Activated CD8-positive, alpha-beta T cell treated with anti-CD3 and anti-CD28 coated beads, Interleukin-2, amount 10 ng/mL, durations not matched to agents 7 days and 5 days (primary cell): ENCODE measurements at regions not wholly inside any gene's neighbourhood (a gene's known extent, or its start where the extent isn't known, plus 50 kb on each side); places are given as distances from the start of the nearest gene placed in this dataset.

Experiments
- ATAC-seq: fragments of 150-1000 bp; cut with Tn5 transposase; one replicate; pipeline ENCODE4 v1.10.0; 2021; ENCODE audit warnings: moderate library complexity
- CTCF ChIA-PET: fragments of 350-600 bp; sonication (Branson Sonifier 250); formaldehyde crosslinking; loops from one replicate; lab custom pipeline; 2021; ENCODE audit warnings: antibody characterized with exemption; lab: Charles Lee
- POLR2A ChIA-PET: fragments of 350-600 bp; sonication (Branson Sonifier 250); formaldehyde crosslinking; loops from one replicate; lab custom pipeline; 2021; ENCODE audit warnings: antibody characterized with exemption; lab: Charles Lee
- DNase-seq: peaks from one replicate; pipeline ENCODE4 v3.0.0-alpha.2; 2020
- H3K27ac Mint-ChIP-seq: one replicate; pipeline ENCODE4 v1.8.0; 2021; ENCODE audit warnings: mild to moderate bottlenecking, mixed read lengths
- H3K27me3 Mint-ChIP-seq: one replicate; pipeline ENCODE4 v1.8.0; 2021; ENCODE audit warnings: low read depth, mixed read lengths
- H3K36me3 Mint-ChIP-seq: one replicate; pipeline ENCODE4 v1.8.0; 2021; ENCODE audit warnings: low read depth, mixed read lengths
- H3K4me1 Mint-ChIP-seq: one replicate; pipeline ENCODE4 v1.8.0; 2021; ENCODE audit warnings: low read depth, mixed read lengths
- H3K4me3 Mint-ChIP-seq: one replicate; pipeline ENCODE4 v1.8.0; 2021; ENCODE audit warnings: mild to moderate bottlenecking, mixed read lengths
- H3K9me3 Mint-ChIP-seq: one replicate; pipeline ENCODE4 v1.8.0; 2022; ENCODE audit warnings: mixed read lengths; ENCODE audit not compliant: insufficient read depth

DNA sequence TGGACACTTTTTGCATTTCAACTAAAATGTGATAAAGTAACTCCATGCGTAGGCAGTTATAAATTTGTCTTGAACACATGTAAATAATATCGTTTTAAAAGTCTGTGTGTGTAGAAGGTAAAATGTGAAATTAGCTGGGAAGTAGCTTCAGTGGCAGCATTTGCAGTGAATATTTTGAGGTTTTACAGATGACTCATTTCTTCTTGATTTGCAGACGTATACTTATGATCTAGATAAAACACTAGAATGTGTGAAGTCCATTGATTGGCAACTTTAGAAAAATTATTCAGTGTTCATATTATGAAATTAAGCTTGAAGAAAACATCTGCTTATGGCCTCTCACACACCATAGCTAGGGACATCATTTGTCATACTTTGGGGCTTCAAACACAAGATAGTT is 788.6 kb upstream of the NOVA1 start:
- CTCF ChIA-PET: no interaction called here
- DNase-seq: no peak
- Mint-ChIP-seq H3K27me3 (no peaks in the 10 kb centered on the region), H3K4me1 (no peaks in the 10 kb centered on the region), H3K36me3 (no peaks in the 10 kb centered on the region), H3K4me3 (no peak overlapping the region), H3K9me3 (peaks cover 9% of the 10 kb centered on the region), H3K27ac (no peak overlapping the region)
- POLR2A ChIA-PET: no interaction called here
- no peak for ATAC-seq

DNA sequence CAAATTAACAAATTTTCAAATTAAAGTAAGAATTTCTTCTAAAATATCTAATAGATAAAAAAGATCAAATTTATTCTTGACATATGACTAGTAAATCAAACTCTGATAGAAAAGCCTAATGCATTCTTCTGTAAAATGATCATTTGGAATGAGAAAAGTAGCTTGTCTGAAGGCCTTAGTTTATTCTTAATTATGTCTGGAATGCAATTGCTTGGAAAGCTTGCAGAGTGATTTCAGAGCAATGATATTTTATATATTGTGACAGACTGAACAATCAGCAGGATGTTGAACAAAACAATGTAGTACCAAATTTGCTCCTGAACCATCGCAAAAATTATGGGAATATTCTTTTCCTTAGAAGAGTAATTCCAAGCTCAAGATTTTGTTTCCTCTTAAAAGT is 789.6 kb upstream of the NOVA1 start:
- no peaks in the 10 kb centered on the region for H3K36me3 Mint-ChIP-seq
- H3K4me1 Mint-ChIP-seq: no peaks in the 10 kb centered on the region
- no peaks in the 10 kb centered on the region for H3K27me3 Mint-ChIP-seq
- peaks cover 12% of the 10 kb centered on the region for H3K9me3 Mint-ChIP-seq
- ChIA-PET CTCF (no interaction called here), POLR2A (no interaction called here)
- ATAC-seq (no peak), DNase-seq (no peak)
- H3K4me3 Mint-ChIP-seq: no peak overlapping the region
- H3K27ac Mint-ChIP-seq: no peak overlapping the region

DNA sequence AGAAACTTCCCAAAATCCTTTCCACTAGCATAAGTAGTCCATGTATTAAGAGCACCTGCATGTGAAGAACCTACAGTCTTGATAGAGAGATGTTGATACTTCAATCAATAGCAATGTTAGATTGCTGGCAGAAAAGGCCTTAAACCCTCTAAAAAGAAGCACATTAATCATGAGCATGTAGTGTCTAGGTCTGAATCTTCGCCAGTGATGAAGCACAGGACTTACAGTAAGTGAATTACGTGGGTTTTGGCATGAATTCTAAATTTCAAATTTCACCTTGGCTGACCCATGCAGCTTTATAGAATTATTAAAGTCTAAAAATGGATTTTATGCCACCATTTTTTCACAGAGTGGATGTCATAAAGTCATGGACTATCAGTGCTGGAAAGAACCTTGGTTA is 791.6 kb upstream of the NOVA1 start:
- CTCF ChIA-PET: no interaction called here
- no peak overlapping the region for H3K4me3 Mint-ChIP-seq
- no peak for ATAC-seq

DNA sequence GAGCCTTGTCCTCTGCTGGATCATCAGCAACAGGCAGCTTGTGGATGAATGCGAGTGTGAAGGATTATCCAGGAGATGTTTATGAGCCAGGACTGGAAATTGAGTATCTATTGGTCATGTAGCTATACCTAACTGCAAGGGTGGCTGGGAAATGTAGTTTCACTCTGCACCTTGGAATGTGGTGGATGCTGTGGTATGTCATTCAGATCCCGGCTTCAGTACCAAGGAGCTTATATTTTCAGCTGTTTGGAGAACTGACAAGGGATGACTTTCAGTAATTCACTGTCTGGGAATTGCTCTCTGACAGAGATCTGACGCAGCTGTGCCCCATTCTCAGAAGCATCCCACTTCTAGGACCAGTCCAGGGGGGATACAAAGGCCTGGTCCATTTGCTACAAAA is 792.3 kb upstream of the NOVA1 start:
- H3K36me3 Mint-ChIP-seq: no peaks in the 10 kb centered on the region
- no peaks in the 10 kb centered on the region for H3K4me1 Mint-ChIP-seq
- H3K4me3 Mint-ChIP-seq: no peak overlapping the region
- POLR2A ChIA-PET: no interaction called here
- CTCF ChIA-PET: no interaction called here
- DNase-seq (no peak), ATAC-seq (no peak)
- H3K27ac Mint-ChIP-seq: no peak overlapping the region
- H3K9me3 Mint-ChIP-seq: peaks cover 15% of the 10 kb centered on the region
- H3K27me3 Mint-ChIP-seq: no peaks in the 10 kb centered on the region

More for the DNA sequence above, 791.6 kb upstream of the NOVA1 start:
- H3K27me3 Mint-ChIP-seq: no peaks in the 10 kb centered on the region
- H3K4me1 Mint-ChIP-seq: no peaks in the 10 kb centered on the region
- H3K36me3 Mint-ChIP-seq: no peaks in the 10 kb centered on the region
- peaks cover 14% of the 10 kb centered on the region for H3K9me3 Mint-ChIP-seq
- POLR2A ChIA-PET: no interaction called here
- no peak overlapping the region for H3K27ac Mint-ChIP-seq
- no peak for DNase-seq

DNA sequence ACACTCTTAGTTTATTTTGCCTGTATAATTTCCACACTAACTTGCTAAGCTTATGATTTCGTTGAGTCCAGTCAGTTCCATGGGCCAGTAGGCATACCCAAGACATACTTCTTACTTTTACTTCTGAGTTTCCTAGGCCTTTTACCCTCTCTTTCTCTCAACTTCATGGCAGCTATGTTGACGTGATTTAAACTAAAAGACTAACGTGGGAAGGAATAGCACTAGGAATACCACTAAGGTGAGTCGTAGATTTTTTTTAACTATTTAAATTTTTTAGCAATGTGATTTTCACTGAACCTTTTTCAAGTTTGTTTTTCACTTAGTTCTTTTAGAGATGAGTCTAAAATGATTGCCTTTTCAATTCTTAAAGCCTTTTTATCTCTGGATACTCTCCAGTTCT is 793.5 kb upstream of the NOVA1 start:
- ChIA-PET CTCF (no interaction called here), POLR2A (no interaction called here)

DNA sequence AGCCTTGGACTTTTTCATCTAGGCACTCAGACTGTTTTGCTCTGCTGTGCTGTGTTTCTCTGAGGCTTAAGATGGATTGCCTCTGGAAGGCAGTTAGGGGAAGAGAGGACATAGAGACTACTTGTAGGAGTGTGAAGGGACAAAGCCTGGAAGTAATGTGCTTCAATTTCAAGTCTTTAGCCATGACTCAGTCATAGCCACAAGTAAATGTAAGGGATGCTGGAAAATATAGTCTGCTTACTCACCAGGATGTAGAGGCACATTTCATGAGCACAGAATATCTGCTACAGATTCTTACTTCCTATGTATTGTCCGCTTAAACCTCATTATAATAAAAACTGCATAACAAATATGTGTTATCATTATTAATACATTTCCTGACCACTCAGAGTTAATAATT is 794.3 kb upstream of the NOVA1 start:
- CTCF ChIA-PET: no interaction called here
- Mint-ChIP-seq H3K9me3 (peaks cover 15% of the 10 kb centered on the region), H3K27ac (no peak overlapping the region), H3K27me3 (no peaks in the 10 kb centered on the region), H3K4me3 (no peak overlapping the region), H3K36me3 (no peaks in the 10 kb centered on the region), H3K4me1 (no peaks in the 10 kb centered on the region)
- DNase-seq: no peak
- ATAC-seq: no peak
- POLR2A ChIA-PET: no interaction called here

More for the DNA sequence above, 793.5 kb upstream of the NOVA1 start:
- Mint-ChIP-seq H3K27ac (no peak overlapping the region), H3K36me3 (no peaks in the 10 kb centered on the region), H3K4me1 (no peaks in the 10 kb centered on the region), H3K4me3 (no peak overlapping the region), H3K27me3 (no peaks in the 10 kb centered on the region), H3K9me3 (peaks cover 15% of the 10 kb centered on the region)
- DNase-seq: no peak
- ATAC-seq: no peak

GRCh38 chr14:27409944-27410343 is 812.1 kb upstream of the NOVA1 start:
- POLR2A ChIA-PET: no interaction called here
- no peak for DNase-seq
- peaks cover 15% of the 10 kb centered on the region for H3K9me3 Mint-ChIP-seq

DNA sequence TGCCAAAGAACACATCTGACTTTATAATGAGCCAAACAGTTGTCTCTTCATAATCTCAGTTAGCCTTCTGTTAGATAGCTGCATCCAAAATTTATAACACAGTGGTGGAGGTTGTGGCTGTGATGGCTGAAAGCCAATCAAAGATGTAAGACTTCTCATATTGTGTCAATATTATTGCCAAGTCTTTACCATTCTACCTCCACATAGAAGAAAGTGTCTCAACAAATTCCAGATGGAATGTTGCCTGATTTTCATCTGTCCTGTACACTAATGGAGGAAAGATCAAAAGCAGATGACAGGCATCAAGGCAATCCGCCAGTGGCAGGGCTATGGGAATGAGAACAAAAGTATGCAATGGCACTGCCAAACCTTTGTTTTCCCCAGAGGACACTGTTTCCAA is 813.1 kb upstream of the NOVA1 start:
- H3K9me3 Mint-ChIP-seq: peaks cover 17% of the 10 kb centered on the region
- DNase-seq (no peak), ATAC-seq (no peak)
- H3K4me1 Mint-ChIP-seq: no peaks in the 10 kb centered on the region
- ChIA-PET CTCF (no interaction called here), POLR2A (no interaction called here)
- no peak overlapping the region for H3K27ac Mint-ChIP-seq
- H3K27me3 Mint-ChIP-seq: no peaks in the 10 kb centered on the region
- H3K36me3 Mint-ChIP-seq: no peaks in the 10 kb centered on the region
- no peak overlapping the region for H3K4me3 Mint-ChIP-seq

More at GRCh38 chr14:27409944-27410343, 812.1 kb upstream of the NOVA1 start:
- no peaks in the 10 kb centered on the region for H3K27me3 Mint-ChIP-seq
- no peak for ATAC-seq
- H3K4me1 Mint-ChIP-seq: no peaks in the 10 kb centered on the region
- no peaks in the 10 kb centered on the region for H3K36me3 Mint-ChIP-seq
- H3K4me3 Mint-ChIP-seq: no peak overlapping the region
- CTCF ChIA-PET: no interaction called here
- H3K27ac Mint-ChIP-seq: no peak overlapping the region

GRCh38 chr14:27427796-27428195 is 830.0 kb upstream of the NOVA1 start:
- H3K4me1 Mint-ChIP-seq: no peaks in the 10 kb centered on the region
- no peak overlapping the region for H3K27ac Mint-ChIP-seq
- ATAC-seq (no peak), DNase-seq (no peak)
- ChIA-PET POLR2A (no interaction called here), CTCF (no interaction called here)
- no peak overlapping the region for H3K4me3 Mint-ChIP-seq
- H3K27me3 Mint-ChIP-seq: no peaks in the 10 kb centered on the region
- peaks cover 10% of the 10 kb centered on the region for H3K9me3 Mint-ChIP-seq
- no peaks in the 10 kb centered on the region for H3K36me3 Mint-ChIP-seq

DNA sequence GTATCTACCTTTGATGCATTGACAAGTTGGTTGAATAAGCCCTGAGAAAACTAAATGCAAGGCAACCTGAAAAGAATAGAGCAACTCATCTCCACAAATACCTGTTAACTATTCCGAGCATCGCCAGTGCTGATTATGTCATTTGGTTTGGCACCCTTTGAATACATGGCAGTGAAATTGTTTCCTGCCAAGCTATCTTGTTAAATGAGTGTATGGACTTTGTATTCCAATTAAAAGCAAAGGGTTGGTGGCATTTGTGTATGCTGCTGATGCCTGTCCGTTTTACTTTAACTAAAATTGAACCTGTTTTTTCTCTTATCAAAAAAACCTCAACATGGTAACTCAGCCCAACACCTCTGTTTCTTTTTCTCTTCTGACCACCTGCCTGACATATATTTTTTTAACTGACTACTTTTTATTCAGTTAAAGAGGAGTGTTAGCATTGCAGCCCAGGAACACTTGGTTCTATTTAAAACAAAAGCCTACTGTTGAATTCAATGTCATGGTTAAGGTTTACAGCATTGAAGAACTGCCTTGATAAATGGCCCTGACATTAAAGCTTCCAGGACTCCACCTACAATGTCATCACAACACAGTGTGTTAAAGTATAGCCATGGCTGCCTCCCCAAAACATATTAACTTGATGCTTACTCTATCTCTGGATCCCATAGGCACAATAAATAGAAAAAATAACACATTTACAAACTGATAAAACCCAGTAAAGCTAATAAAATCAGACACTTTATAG is 838.3 kb upstream of the NOVA1 start:
- Mint-ChIP-seq H3K27ac (no peak overlapping the region), H3K4me3 (no peak overlapping the region), H3K36me3 (no peaks in the 10 kb centered on the region), H3K4me1 (no peaks in the 10 kb centered on the region), H3K27me3 (no peaks in the 10 kb centered on the region), H3K9me3 (peaks cover 13% of the 10 kb centered on the region)
- POLR2A ChIA-PET: no interaction called here
- DNase-seq: no peak
- CTCF ChIA-PET: no interaction called here
- ATAC-seq: no peak

DNA sequence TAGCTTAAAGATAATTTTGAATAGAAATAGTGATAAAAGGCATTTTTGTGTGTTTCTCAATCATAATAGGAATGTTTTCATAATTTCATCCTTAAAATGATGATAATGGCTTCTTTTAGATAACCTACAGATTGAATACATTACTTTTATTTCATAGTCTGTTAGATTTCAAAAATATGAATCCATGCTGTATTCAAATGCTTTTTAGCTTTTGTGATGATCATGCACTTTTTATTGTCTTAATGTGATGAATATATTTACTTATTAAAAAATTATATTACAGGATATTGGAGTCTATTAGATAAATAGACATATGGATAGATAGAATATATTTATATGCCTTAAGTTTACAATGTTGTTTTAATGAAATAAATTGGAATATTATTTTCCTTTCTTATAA is 886.8 kb upstream of the NOVA1 start:
- no peaks in the 10 kb centered on the region for H3K4me1 Mint-ChIP-seq
- no peak for DNase-seq
- ChIA-PET POLR2A (no interaction called here), CTCF (no interaction called here)
- H3K27me3 Mint-ChIP-seq: no peaks in the 10 kb centered on the region
- H3K4me3 Mint-ChIP-seq: no peak overlapping the region
- no peak overlapping the region for H3K27ac Mint-ChIP-seq
- peaks cover 14% of the 10 kb centered on the region for H3K9me3 Mint-ChIP-seq
- ATAC-seq: no peak
- no peaks in the 10 kb centered on the region for H3K36me3 Mint-ChIP-seq

DNA sequence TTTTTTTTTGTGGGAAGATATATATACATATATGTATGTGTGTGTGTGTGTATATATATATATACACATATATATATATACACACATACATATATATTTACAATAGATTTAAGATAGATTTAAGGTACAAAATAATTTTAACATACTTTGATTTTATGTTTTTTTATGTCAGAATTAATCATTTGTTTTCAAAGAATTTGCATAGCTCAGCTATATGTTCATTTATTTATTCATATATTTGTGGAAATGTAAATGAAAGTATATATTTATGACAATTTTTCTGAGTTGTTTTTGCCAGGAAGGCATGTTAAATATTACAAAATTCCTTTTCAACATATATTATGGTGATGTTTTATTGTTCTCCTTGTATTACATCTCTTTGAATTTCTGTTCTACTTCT is 887.4 kb upstream of the NOVA1 start:
- no peak for DNase-seq
- Mint-ChIP-seq H3K9me3 (peaks cover 14% of the 10 kb centered on the region), H3K27ac (no peak overlapping the region), H3K4me1 (no peaks in the 10 kb centered on the region), H3K36me3 (no peaks in the 10 kb centered on the region), H3K27me3 (no peaks in the 10 kb centered on the region), H3K4me3 (no peak overlapping the region)
- POLR2A ChIA-PET: no interaction called here
- CTCF ChIA-PET: no interaction called here
- no peak for ATAC-seq

GRCh38 chr14:27506272-27506671 is 908.4 kb upstream of the NOVA1 start:
- POLR2A ChIA-PET: no interaction called here
- H3K4me3 Mint-ChIP-seq: no peak overlapping the region
- no peaks in the 10 kb centered on the region for H3K27me3 Mint-ChIP-seq
- no peak overlapping the region for H3K27ac Mint-ChIP-seq
- no peaks in the 10 kb centered on the region for H3K36me3 Mint-ChIP-seq
- peaks cover 28% of the 10 kb centered on the region for H3K9me3 Mint-ChIP-seq
- no peak for DNase-seq
- no peak for ATAC-seq
- no peaks in the 10 kb centered on the region for H3K4me1 Mint-ChIP-seq
- CTCF ChIA-PET: no interaction called here
